ENCODE measurements at regions not wholly inside any gene's neighbourhood (a gene's known extent, or its start where the extent isn't known, plus 50 kb on each side); places are given as distances from the start of the nearest gene placed in this dataset.

DNA sequence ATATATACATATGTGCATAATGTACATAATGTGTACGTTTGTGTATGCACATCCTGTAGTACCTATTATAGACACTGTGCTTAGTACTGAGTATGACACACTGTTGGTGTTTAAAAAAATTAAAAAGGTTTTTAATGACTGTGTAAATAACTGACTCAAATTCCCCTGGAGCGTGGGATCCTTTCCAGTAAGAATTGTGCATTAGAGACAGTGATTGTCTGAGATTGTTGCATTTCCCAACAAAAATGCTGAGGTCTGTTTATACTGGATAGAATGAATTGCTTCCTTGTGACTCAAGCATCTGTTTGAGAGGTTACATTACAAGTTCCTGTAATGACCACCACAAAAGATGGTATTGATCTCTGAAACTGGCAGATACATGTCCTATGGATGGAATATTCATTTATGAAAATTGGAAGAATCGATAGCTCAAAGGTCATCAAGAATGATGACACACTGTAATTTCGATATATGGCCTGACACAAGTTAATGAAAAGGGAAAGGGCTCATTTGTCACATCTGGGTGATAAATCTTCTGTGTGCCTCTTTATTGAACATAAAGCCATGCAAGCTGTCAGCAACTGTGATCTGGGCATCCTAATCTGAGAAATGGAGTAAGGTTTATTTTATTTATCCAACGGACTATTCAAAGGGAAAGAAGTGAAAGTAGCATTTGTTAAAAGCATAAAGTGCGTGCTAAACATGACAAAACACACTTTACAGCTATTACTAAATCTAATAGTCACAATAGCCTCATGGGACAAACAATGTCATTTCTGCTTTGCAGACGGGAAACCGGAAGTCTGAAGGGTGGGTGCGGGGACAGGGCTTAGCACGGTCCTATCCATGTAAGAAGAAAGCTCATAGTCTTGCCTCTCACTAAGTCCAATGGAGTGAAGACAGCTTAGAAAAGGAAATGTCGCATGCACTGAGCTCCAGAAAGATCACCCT lies 228.8 kb downstream of the CDH11 start:
- no peak for DNase-seq

DNA sequence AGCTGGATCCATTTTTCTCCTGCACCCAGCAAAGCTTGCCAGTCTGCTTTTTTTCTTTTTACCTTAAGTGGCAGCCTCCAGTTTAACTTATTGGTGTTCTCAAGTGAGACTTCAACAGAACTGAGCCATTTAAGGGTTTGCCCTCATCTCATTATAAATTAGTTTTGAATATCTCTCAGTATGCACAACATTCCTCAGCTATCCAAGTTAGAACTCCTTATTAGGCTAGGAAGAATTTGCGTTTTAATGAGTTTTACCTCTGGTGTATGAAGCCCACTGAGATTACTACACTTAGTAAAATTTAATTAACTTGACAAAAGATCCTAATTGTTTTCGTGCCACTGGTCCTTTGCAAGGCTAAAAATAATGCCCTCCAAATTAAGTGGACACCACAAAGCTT lies 232.4 kb downstream of the CDH11 start:
- no peak for DNase-seq

DNA sequence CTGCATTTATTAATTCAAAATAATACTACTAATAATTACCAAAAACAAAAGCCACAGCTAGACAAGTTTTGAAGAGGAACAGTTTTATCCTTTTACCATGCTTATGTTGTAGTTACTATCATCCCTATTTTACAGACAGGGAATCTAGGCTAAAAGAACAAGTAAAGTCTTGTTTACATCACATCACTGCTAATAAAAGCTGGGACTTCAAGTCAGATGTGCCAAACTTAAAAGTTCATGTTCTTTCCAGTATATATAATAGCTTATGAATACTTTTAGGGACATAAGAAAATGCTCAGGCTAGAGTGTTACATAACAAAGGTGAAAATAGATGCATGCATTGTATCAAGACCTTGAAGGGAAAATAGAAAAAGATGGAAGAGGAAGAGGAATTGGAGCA lies 234.2 kb downstream of the CDH11 start:
- no peak for DNase-seq

DNA sequence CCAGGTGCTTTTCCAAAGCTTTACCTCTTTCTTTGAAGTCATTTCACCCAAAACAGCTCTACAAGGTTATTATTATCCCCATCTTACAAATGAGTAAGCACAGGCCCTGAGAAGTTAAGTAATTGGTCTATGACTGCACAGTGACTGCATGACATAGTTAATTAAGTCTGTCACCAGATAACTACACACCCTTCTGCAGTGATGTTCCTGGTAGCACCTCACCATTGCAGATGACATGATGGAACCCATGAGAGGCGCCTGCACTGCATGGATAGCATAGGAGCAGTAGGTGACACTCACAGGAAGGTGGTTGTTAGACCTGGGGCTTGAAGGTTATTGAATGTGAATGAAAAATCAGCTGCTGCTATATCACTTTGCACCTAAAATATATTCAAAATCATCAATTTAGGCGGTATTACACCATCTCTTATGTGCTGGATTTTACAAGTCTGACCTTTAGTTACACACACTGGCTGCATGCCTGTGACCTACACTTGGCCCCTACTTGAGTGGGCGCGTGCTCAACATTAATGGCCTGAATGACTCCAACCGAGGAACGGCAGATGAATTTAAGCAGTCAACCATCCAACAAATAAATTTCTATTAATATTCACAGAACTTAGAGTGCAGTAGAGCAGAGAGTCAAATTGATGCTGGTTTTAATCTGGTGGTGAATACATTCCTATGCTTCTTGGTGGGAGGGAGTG lies 239.6 kb downstream of the CDH11 start:
- DNase-seq, result no peak

DNA sequence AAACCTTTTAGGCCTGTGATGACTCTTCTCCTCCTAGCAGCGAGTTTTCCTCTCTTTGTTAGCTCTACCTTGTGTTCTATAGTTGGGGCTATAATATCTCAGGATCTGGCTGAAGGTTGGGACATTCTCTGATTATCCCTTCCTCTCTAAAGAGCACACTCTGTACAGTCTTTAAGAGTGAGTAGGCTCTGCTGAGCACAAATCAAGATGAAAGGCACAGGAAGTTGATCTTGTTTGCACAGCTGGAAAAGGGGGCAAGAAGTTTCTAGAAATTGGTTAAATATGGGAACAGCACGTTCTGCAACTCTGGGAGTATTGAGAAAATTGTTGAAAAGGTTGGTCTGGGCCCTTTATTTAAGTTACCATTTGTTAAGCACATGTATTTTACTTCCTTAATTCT lies 240.9 kb downstream of the CDH11 start:
- no peak for DNase-seq

DNA sequence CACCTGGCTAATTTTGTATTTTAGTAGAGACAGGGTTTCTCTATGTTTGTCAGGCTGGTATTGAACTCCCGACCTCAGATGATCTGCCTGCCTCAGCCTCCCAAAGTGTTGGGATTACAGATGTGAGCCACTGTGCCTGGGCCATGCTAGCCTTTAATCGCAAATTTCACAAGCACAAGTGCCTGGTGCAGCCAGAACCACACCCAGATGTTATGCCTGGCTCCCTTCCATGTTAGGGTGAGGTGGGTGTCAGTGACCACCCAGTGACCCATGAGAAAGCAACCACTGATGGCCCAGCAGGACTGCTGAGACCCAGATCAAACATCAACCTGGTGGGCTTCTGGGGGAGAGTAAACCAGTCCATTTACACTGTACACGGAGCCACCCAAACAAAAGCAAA lies 241.9 kb downstream of the CDH11 start:
- DNase-seq, result no peak

DNA sequence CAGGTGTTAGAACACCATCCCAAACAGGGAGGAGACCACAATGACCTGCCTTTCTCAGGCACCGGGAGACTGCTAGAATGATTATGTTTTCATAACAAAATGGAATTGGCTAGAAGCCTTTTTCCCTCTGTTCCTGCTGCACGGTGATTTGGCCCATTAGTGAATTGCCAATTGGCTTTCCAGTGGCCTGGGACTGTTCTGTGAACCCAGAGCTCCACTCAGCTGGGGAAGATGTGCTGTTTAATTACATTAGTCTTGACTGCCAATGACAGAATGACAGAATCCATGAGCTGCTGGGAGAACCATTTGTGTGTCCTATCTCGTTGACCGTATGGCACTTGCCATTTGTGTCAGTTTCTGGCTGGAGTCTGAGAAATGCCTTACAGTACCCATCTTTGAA lies 242.9 kb downstream of the CDH11 start:
- no peak for DNase-seq

DNA sequence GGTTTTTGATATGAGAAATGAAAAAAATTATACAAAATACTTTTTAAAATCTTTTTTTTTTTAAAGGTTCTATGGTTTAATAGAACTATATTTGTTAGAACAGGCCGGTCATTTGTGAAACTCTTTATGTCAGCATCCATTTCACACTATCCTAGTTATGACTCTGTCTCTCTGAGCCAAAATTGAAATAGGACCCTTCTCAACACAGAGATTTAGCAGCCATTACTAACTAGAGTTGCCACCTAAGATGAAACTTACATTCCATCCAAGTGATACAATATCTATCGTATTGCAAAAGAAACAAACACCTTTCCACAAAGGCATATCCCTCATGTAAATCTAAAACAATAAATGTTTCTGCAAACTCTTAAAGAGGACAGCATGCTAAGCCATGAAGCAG lies 249.8 kb downstream of the CDH11 start:
- DNase-seq, result no peak

DNA sequence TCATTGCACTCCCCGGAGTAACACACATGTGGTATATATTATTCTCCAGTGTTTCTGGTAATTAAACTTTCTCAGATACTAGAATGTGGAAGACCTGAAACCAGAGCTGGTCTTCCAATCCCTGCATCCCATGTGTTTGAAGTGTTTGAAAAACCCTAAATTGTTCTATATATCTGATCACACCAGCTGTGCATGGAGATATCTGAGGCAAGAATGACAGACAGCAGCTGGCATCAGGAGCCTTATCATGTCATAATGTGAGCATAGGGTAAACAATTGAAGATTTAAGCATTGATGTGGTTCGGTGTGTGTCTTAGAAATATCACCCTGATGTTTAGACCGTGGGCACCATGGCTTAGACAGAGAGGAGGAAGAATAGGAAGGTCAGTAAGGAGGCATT lies 251.0 kb downstream of the CDH11 start:
- no peak for DNase-seq

DNA sequence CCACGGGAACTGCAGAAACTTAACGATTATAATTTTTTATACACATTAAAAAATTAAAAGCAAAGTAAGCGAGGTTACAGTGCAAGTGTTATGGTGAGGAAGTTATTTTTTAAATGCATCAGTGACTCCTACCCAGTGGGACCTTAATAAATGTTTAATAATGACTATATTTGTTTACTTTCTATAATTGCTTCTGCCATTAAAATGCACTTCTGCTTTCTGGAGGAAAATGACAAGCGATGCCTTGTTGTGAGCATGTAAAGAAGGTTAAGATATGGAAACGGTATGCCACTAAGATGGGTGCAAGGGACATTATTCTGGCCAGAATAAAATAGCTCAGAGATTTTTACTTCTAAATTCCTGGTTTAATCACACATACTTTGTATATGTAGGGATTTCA lies 252.1 kb downstream of the CDH11 start:
- DNase-seq, result no peak

DNA sequence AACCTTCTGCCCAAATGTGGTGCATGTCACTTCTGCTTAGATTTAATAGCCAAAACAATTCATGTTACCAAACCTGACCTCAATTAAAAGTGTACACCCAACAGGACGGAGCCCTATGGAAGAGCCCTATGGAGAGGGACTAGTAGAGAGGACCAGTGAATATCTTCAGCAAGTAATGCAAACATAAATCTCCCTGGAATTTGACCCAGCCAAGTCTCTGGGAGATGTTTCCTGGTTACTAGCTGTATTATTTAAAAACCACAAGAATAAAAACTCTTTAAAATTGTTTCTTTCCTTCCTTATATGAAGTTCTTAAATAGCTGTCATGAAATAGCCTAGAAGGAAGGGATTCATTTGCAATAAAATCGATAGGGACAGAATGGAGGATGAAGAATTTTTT lies 255.8 kb downstream of the CDH11 start:
- DNase-seq, result no peak

DNA sequence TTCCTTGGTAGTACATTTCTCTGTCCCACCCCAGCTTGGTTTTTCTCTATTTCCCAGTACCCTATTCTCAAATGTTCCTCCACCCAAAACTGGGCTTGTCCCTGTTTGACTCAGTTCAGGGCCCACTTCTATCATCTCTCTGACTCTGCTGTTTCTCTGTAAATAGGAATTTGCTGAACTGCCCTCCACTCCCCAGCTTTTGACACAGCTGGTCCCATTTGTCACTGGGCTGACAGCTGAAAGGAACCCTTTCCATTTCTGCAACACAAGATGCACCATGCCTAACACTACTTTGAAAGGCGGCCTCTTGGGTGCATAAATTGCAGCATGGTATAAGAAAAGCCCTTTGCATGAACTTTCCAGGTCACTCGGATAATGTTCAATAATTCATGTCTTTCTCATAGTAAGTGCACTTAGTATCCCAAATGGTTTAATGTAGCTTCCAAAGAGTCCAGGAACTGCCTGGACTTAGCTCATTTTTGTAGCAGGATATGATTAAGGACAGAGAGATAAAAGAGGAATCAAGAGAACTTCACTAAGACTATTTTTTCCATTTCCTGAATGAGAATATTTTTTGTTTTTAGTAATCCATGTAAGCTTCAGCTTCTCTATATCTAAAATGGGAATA lies 256.7 kb downstream of the CDH11 start:
- no peak for DNase-seq

DNA sequence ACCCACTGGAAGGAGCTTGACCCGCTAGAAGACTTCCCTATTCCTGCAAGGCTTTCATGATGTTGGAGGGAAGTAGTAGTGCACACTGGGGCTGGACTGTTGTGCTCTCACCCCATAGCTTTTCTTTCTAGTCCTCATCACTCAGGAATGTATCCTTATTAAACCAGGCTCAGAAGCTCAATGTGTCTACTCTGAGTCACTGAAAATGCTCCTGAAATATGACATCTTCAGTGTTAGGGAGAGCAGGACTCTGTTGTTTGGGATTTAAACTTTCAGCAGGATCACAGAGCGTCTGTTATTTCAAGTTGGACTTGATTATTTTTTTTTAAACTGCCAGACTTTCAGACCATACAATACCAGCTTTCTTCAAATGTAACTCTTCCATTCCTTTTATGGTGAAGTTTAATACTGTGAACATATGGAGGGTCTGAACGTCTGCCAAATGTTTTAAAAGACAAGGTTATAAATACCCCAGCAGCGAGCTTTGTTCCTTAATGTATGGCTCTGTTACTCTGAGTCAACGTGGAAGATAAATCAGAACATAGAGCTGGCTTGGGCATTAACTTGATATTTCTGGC lies 257.5 kb downstream of the CDH11 start:
- no peak for DNase-seq

DNA sequence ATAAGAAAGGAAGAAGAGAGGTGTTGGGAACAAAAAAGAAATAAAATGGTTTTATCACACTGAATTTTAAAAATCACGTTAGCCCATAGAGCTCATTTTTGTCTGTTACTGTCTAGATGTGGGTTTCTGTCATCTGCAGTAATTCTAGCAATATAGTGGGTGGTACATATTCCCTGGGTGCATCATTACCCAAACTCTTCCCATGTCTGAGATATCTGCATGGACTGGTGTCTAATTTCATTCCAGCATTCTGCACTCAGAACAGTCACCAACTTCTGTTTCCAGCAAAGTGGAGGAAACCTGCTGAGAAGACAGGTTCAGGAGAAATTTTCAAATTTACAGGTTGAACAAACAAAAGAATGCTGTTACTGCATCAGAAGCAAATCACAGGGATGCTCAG lies 263.8 kb downstream of the CDH11 start:
- DNase-seq, result no peak

DNA sequence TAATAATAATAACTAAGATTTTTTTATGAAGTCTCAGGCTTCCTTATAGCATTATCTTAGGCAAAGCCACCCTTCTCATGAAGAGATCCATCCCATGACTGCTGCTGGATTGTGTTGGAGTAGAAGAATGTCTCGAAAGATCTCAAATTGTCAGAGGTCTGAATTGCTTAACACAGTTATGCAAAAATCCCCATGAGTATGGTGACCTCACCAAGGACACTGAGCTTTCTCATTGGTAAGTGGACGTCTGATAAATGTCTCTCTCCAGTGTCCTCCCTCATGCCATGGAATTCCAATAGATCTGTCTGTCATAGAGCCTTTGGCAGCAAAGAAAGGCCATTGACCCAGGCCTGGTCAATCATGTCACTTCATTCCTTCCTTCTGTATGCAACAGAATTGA lies 264.5 kb downstream of the CDH11 start:
- no peak for DNase-seq

DNA sequence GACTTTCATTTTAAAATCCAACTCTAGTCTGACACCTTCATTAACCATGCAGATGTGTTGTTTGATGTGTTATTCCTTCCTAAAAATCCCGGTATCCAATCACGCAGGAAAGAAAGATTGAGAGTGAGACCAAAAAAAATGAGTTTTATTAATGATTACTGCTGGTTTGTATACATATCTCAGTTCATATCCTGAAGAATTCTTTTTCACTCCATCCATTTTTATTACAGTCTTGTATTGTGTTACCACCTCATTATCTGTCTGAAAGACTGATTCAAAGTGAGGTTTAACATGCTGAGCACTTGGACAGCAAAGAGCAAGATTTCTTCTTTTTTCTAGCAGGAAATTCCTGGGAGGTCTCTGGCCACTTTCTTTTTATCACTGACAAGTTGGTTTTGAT lies 268.3 kb downstream of the CDH11 start:
- DNase-seq, result no peak

DNA sequence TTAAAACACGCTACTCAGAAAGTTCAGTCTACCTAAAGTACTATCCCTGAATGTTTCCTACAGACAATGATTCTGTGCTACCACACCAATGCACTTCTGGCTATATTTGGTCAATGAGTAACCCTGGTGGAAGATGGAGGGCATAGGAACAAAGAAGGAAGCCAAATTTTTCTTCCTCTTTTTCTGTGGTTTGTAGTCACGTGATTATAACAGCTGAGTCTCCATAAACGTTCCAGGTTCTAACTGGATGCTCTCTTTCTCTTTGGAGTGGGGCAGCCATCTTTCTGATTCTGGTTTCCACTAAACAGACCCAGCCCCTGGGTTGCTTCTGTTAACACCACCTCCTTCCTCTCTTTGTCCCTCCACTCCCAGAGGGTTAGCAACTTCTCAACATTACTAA lies 274.9 kb downstream of the CDH11 start:
- DNase-seq, result no peak

DNA sequence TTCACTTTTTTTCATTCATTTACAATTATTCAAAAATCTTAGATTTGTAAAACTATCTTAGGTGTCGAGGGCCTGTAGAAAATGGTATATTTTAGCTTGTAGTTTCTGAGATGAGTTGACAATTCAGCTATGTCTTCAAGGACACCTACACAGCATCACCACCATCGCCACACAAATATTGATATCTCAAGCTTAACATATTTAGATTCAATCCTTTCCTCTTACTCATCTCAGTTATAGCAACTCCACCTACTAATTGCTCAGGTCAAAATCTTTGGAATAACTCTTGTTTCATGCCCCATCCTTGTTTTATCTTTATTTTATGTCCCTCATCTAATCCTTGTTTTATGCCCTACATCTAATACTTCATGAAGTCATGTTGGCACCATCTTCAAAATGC lies 276.8 kb downstream of the CDH11 start:
- no peak for DNase-seq

DNA sequence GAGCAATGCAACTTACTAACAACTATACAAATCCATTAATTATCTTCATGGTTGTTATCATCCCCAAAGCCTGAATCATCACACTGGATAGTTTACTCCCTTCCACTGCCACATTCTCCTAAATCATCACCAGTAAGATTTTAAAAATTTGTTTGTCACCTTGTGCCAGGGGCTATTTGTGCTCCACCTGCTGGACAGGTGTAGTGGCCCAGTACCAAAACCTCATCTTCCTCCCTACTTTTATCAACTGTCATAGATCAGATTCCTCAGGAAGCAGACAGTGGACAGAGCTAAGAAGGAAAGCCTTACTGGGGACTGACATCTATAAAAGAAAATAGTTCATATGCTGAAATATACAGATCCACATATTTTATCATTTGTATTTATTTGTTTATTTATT lies 280.4 kb downstream of the CDH11 start:
- no peak for DNase-seq

DNA sequence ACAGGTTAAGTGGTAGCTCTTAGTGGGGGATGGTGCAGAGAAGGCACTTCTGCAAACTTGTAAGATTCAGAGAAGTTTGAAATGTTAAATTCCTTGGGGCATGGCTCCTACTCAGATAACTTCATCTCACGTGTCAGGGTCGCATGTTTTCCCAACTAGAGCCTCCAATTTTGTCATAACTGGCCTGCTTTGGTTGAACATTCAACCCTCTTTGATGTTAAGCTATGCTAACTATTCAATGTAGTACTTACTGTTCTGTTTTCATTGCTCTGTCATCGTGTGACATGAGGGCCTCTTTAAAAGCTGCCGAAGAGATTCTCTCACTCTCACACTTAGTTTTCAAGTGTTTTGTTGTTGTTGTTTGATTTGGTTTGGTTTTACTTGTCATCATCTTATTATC lies 280.8 kb downstream of the CDH11 start:
- DNase-seq, result no peak

DNA sequence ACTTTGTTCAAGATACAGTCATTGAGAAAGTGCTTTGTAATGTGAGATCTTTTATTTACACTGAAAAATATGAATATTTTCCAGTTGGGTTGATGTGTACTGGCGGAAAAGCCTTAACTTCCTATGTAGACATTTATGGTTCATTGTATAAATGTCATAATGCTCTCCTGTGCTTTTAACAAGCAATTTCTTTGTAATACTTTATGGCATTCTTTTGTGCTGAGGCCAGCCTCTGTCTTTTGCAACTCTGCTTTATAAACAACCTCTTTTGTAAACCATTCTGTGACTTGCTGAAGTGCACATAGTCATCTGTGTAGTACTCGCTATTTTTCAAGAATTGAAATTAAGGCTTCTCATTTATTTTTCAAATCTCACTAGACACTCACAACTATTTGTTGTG lies 291.2 kb downstream of the CDH11 start:
- DNase-seq, result no peak

DNA sequence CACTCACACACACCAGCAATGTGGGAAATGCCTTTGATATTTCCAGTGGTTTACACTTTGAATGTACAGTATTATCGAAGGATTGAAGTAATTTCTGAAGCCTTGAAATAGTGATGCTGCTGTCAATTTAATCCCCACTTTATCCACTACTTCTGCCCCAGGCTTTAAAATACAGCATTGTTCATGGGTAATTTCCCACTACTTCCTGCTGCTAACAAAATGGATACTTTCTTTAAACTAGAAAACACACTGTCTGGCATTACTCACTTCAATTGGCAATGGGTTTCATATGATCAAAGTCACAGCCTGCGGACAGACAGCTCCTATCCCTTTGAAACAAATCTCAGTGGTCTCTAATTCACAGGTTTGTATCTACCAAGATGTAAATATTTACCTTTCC lies 292.2 kb downstream of the CDH11 start:
- no peak for DNase-seq

DNA sequence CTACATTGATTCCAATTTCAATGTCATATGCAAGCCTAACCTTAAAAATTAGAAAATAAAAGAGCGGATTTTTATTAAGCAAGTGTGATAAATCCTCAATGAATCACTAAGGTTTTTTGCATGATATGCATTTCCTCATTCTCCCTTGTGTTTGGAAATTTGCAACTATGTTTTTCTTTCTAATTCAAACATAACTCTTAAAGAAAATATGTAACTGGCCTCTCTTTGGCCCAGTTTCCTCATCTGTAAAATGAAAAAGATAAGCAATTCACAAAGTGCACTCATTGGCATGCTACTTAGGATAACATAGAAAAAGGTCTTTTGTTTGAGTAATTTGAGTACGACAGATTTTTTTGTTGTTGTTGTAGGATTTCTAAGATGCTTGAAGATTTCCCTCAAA lies 295.5 kb downstream of the CDH11 start:
- no peak for DNase-seq
